ENCODE measurements at regions not wholly inside any gene's neighbourhood (a gene's known extent, or its start where the extent isn't known, plus 50 kb on each side); places are given as distances from the start of the nearest gene placed in this dataset.
A peak's percentile ranks its signal among the peaks of the same experiment; 100 is the strongest.

GRCh38 chr5:97623441-97623840 is 440.4 kb upstream of the RIOK2 start:
- H3K36me3 ChIP-seq (ENCODE audit: insufficient read depth, low read length): no peaks in the 10 kb centered on the region
- H4K20me1 ChIP-seq (ENCODE audit: insufficient read depth, low read length): no peaks in the 10 kb centered on the region
- DNase-seq (ENCODE audit: low read depth) (no peak), FAIRE-seq (no peak)
- H3K27me3 ChIP-seq (ENCODE audit: insufficient read depth, low read length): no peaks in the 10 kb centered on the region
- Mint-ChIP-seq H3K27me3 (ENCODE audit: low read depth, unreplicated experiment) (no peaks in the 10 kb centered on the region), H3K36me3 (ENCODE audit: low read depth, unreplicated experiment) (no peaks in the 10 kb centered on the region), H3K4me1 (ENCODE audit: low read depth, unreplicated experiment) (peaks cover 6% of the 10 kb centered on the region), H3K4me3 (ENCODE audit: unreplicated experiment) (no peak overlapping the region), H3K9me3 (ENCODE audit: unreplicated experiment) (no peaks in the 10 kb centered on the region), H3K27ac (ENCODE audit: unreplicated experiment) (no peak overlapping the region)
- H3K4me3 ChIP-seq (ENCODE audit: insufficient read depth, low read depth, low read length): no peak overlapping the region
- no peak overlapping the region for H3K27ac ChIP-seq (ENCODE audit: low read depth, low read length)
- H3K79me2 ChIP-seq (ENCODE audit: insufficient read depth, low read length): no peaks in the 10 kb centered on the region
- no peak overlapping the region for H3K9ac ChIP-seq (ENCODE audit: low read length)
- TF ChIP-seq EZH2 (IDR thresholded peaks at IDR 0.05; ENCODE audit: insufficient read depth, low read length): no peak
- no peak for TF ChIP-seq CTCF (IDR thresholded peaks at IDR 0.05; ENCODE audit: insufficient read depth, low read depth, low read length)
- no peaks in the 10 kb centered on the region for H3K9me3 ChIP-seq (ENCODE audit: insufficient read depth, low read depth, low read length)
- no peak overlapping the region for H3K4me2 ChIP-seq (ENCODE audit: low read length)
- no peak overlapping the region for H2AFZ ChIP-seq (ENCODE audit: low read depth, low read length)
- H3K4me1 ChIP-seq (ENCODE audit: insufficient read depth, low read length): no peaks in the 10 kb centered on the region

- H4K20me1 ChIP-seq (ENCODE audit: insufficient read depth, low read length): no peaks in the 10 kb centered on the region
- H3K36me3 ChIP-seq (ENCODE audit: insufficient read depth, low read length): no peaks in the 10 kb centered on the region
- H3K27ac Mint-ChIP-seq (ENCODE audit: unreplicated experiment): no peak overlapping the region
- H3K4me1 ChIP-seq (ENCODE audit: insufficient read depth, low read length): peaks cover 6% of the 10 kb centered on the region
- peak; percentile 22 for DNase-seq (ENCODE audit: low read depth)
- H3K79me2 ChIP-seq (ENCODE audit: insufficient read depth, low read length): no peaks in the 10 kb centered on the region
- H3K27me3 ChIP-seq (ENCODE audit: insufficient read depth, low read length): no peaks in the 10 kb centered on the region
- H3K4me2 ChIP-seq (ENCODE audit: low read length): no peak overlapping the region
- no peaks in the 10 kb centered on the region for H3K9me3 Mint-ChIP-seq (ENCODE audit: unreplicated experiment)
- no peak for FAIRE-seq
- H3K36me3 Mint-ChIP-seq (ENCODE audit: low read depth, unreplicated experiment): no peaks in the 10 kb centered on the region
- H3K4me3 ChIP-seq (ENCODE audit: insufficient read depth, low read depth, low read length): no peak overlapping the region
- H3K27me3 Mint-ChIP-seq (ENCODE audit: low read depth, unreplicated experiment): no peaks in the 10 kb centered on the region
- H2AFZ ChIP-seq (ENCODE audit: low read depth, low read length): no peak overlapping the region
- TF ChIP-seq EZH2 (IDR thresholded peaks at IDR 0.05; ENCODE audit: insufficient read depth, low read length) (no peak), CTCF (IDR thresholded peaks at IDR 0.05; ENCODE audit: insufficient read depth, low read depth, low read length) (no peak)
- H3K4me3 Mint-ChIP-seq (ENCODE audit: unreplicated experiment): no peak overlapping the region
- no peaks in the 10 kb centered on the region for H3K9me3 ChIP-seq (ENCODE audit: insufficient read depth, low read depth, low read length)
- H3K4me1 Mint-ChIP-seq (ENCODE audit: low read depth, unreplicated experiment): peaks cover 10% of the 10 kb centered on the region
- no peak overlapping the region for H3K9ac ChIP-seq (ENCODE audit: low read length)
- no peak overlapping the region for H3K27ac ChIP-seq (ENCODE audit: low read depth, low read length)
Observed at GRCh38 chr5:97624886-97625285, 441.8 kb upstream of the RIOK2 start.

GRCh38 chr5:97627272-97627671 is 444.2 kb upstream of the RIOK2 start:
- no peak for TF ChIP-seq CTCF (IDR thresholded peaks at IDR 0.05; ENCODE audit: insufficient read depth, low read depth, low read length)
- TF ChIP-seq EZH2 (IDR thresholded peaks at IDR 0.05; ENCODE audit: insufficient read depth, low read length): no peak
- Histone ChIP-seq H3K27ac (ENCODE audit: low read depth, low read length) (no peak overlapping the region), H3K27me3 (ENCODE audit: insufficient read depth, low read length) (no peaks in the 10 kb centered on the region), H2AFZ (ENCODE audit: low read depth, low read length) (no peak overlapping the region), H3K9me3 (ENCODE audit: insufficient read depth, low read depth, low read length) (no peaks in the 10 kb centered on the region), H3K4me3 (ENCODE audit: insufficient read depth, low read depth, low read length) (no peak overlapping the region), H4K20me1 (ENCODE audit: insufficient read depth, low read length) (no peaks in the 10 kb centered on the region), H3K4me1 (ENCODE audit: insufficient read depth, low read length) (peaks cover 6% of the 10 kb centered on the region), H3K4me2 (ENCODE audit: low read length) (no peak overlapping the region), H3K9ac (ENCODE audit: low read length) (no peak overlapping the region), H3K36me3 (ENCODE audit: insufficient read depth, low read length) (no peaks in the 10 kb centered on the region), H3K79me2 (ENCODE audit: insufficient read depth, low read length) (no peaks in the 10 kb centered on the region)
- DNase-seq (ENCODE audit: low read depth) (no peak), FAIRE-seq (no peak)
- Mint-ChIP-seq H3K9me3 (ENCODE audit: unreplicated experiment) (no peaks in the 10 kb centered on the region), H3K27ac (ENCODE audit: unreplicated experiment) (peak overlapping the region; percentile 69), H3K27me3 (ENCODE audit: low read depth, unreplicated experiment) (no peaks in the 10 kb centered on the region), H3K4me3 (ENCODE audit: unreplicated experiment) (no peak overlapping the region), H3K36me3 (ENCODE audit: low read depth, unreplicated experiment) (no peaks in the 10 kb centered on the region), H3K4me1 (ENCODE audit: low read depth, unreplicated experiment) (peaks cover 10% of the 10 kb centered on the region)
